GM19238 (cell line): ENCODE measurements at regions not wholly inside any gene's neighbourhood (a gene's known extent, or its start where the extent isn't known, plus 50 kb on each side); places are given as distances from the start of the nearest gene placed in this dataset.
"Not testable (repeated sequence)": the region's sequence is repeated elsewhere in the genome, so short reads cannot be mapped to it uniquely, and the experiment has no call there.

ENCODE experiments used
- DNase-seq: peaks from one replicate; pipeline ENCODE4 v3.0.0; 2011; ENCODE audit warnings: low spot score; ENCODE audit not compliant: insufficient read length

GRCh38 chr3:177694951-177695350 lies 497.7 kb upstream of the TBL1XR1 start:
- no peak for DNase-seq

GRCh38 chr3:177700117-177700516 lies 502.8 kb upstream of the TBL1XR1 start:
- DNase-seq, result no peak

GRCh38 chr3:177703788-177704187 lies 506.5 kb upstream of the TBL1XR1 start:
- no peak for DNase-seq

- no peak for DNase-seq
Measured at GRCh38 chr3:177705976-177706823, 508.9 kb upstream of the TBL1XR1 start.

- DNase-seq, result not testable (repeated sequence)
Measured at GRCh38 chr3:177709470-177709869, 512.2 kb upstream of the TBL1XR1 start.

- no peak for DNase-seq
Measured at GRCh38 chr3:177710506-177710905, 513.2 kb upstream of the TBL1XR1 start.

GRCh38 chr3:177711637-177712036 lies 514.4 kb upstream of the TBL1XR1 start:
- no peak for DNase-seq

GRCh38 chr3:177713928-177714900 lies 516.9 kb upstream of the TBL1XR1 start:
- DNase-seq, result no peak

GRCh38 chr3:177714945-177715344 lies 517.7 kb upstream of the TBL1XR1 start:
- no peak for DNase-seq

GRCh38 chr3:177715980-177716379 lies 518.7 kb upstream of the TBL1XR1 start:
- no peak for DNase-seq

GRCh38 chr3:177720927-177721326 lies 523.6 kb upstream of the TBL1XR1 start:
- not testable (repeated sequence) for DNase-seq

- no peak for DNase-seq
Measured at GRCh38 chr3:177721864-177722785, 524.8 kb upstream of the TBL1XR1 start.

GRCh38 chr3:177724020-177724638 lies 526.8 kb upstream of the TBL1XR1 start:
- no peak for DNase-seq

GRCh38 chr3:177725165-177725564 lies 527.9 kb upstream of the TBL1XR1 start:
- no peak for DNase-seq

- DNase-seq, result no peak
Measured at GRCh38 chr3:177726807-177727206, 529.5 kb upstream of the TBL1XR1 start.

- DNase-seq, result no peak
Measured at GRCh38 chr3:177729956-177730681, 532.8 kb upstream of the TBL1XR1 start.

GRCh38 chr3:177730814-177731213 lies 533.5 kb upstream of the TBL1XR1 start:
- DNase-seq, result no peak

- no peak for DNase-seq
Measured at GRCh38 chr3:177731644-177732268, 534.5 kb upstream of the TBL1XR1 start.

- DNase-seq, result no peak
Measured at GRCh38 chr3:177733233-177733632, 536.0 kb upstream of the TBL1XR1 start.
